ENCODE measurements at regions not wholly inside any gene's neighbourhood (a gene's known extent, or its start where the extent isn't known, plus 50 kb on each side); places are given as distances from the start of the nearest gene placed in this dataset.
A peak's percentile ranks its signal among the peaks of the same experiment; 100 is the strongest.
"Not testable (repeated sequence)": the region's sequence is repeated elsewhere in the genome, so short reads cannot be mapped to it uniquely, and the experiment has no call there.

- no peak overlapping the region for H3K4me3 ChIP-seq
- H3K36me3 ChIP-seq, result no peaks in the 10 kb centered on the region
- H3K27me3 ChIP-seq, result no peaks in the 10 kb centered on the region
- 59 to 79% methylated on average over 4 of the region's 4 CpGs for WGBS, 2 donors
- no peak overlapping the region for H3K27ac ChIP-seq
- no peaks in the 10 kb centered on the region for H3K4me1 ChIP-seq
- TF ChIP-seq POLR2A (IDR thresholded peaks at IDR 0.05), result no peak
- DNase-seq (no peak), ATAC-seq (ENCODE audit: low FRiP score in 2 of 2) (no peak)
- no peaks in the 10 kb centered on the region for H3K9me3 ChIP-seq
Observed at GRCh38 chr9:34771007-34771406, 61.1 kb upstream of the CCL21 start.

GRCh38 chr9:34767087-34767486 lies 57.2 kb upstream of the CCL21 start:
- not testable (repeated sequence) for H3K27ac ChIP-seq; ATAC-seq (ENCODE audit: low FRiP score in 2 of 2); H3K36me3 ChIP-seq; H3K27me3 ChIP-seq; H3K9me3 ChIP-seq; H3K4me1 ChIP-seq; H3K4me3 ChIP-seq
- DNase-seq, result peak in 1 of 2 donors; percentile 24
- WGBS, 2 donors, result 63% methylated on average over 9 of the region's 9 CpGs; no CpG with 5 or more reads in 1 of the 2 donors

GRCh38 chr9:34760196-34761040 lies 50.5 kb upstream of the CCL21 start:
- 32 to 37% methylated on average over 27 to 32 of the region's 32 CpGs for WGBS, 2 donors
- H3K36me3 ChIP-seq, H3K4me1 ChIP-seq, H3K27ac ChIP-seq, H3K4me3 ChIP-seq, H3K27me3 ChIP-seq, H3K9me3 ChIP-seq: not testable (repeated sequence)
- ATAC-seq (ENCODE audit: low FRiP score in 2 of 2) (peak; percentile 65 to 67), DNase-seq (peak; percentile 30 to 69)
- peak; percentile 32 to 60 (median 50) for TF ChIP-seq CTCF (IDR thresholded peaks at IDR 0.05)

Data from upper lobe of left lung (tissue), 6 donors.